ENCODE measurements at regions not wholly inside any gene's neighbourhood (a gene's known extent, or its start where the extent isn't known, plus 50 kb on each side); places are given as distances from the start of the nearest gene placed in this dataset.
"Not testable (repeated sequence)": the region's sequence is repeated elsewhere in the genome, so short reads cannot be mapped to it uniquely, and the experiment has no call there.

- no peaks in the 10 kb centered on the region for H3K27me3 ChIP-seq (ENCODE audit: insufficient read depth, low read depth)
- H3K4me1 ChIP-seq (ENCODE audit: low read depth, poor library complexity, severe bottlenecking) = no peaks in the 10 kb centered on the region
- no peak overlapping the region for H3K9ac ChIP-seq
- H4K20me1 ChIP-seq (ENCODE audit: insufficient read depth) = no peaks in the 10 kb centered on the region
- H3K27ac ChIP-seq = no peak overlapping the region
- no peak overlapping the region for H2AFZ ChIP-seq (ENCODE audit: low read depth)
- H3K4me2 ChIP-seq = no peak overlapping the region
- H3K79me2 ChIP-seq (ENCODE audit: insufficient read depth, low read depth) = no peaks in the 10 kb centered on the region
- H3K36me3 ChIP-seq (ENCODE audit: insufficient read depth) = no peaks in the 10 kb centered on the region
- no peak for TF ChIP-seq CTCF (conservative IDR thresholded peaks at IDR 0.05; ENCODE audit: low read depth, low read length)
- H3K4me3 ChIP-seq (IDR thresholded peaks at IDR 0.05; ENCODE audit: insufficient read depth, low read depth, low read length) = no peak overlapping the region
These were observed 1086.9 kb downstream of the TMEM121 start for GRCh38 chr14:106613256-106613655.

GRCh38 chr14:106618471-106618951 is 1092.1 kb downstream of the TMEM121 start:
- not testable (repeated sequence) for H4K20me1 ChIP-seq (ENCODE audit: insufficient read depth); H3K4me3 ChIP-seq (IDR thresholded peaks at IDR 0.05; ENCODE audit: insufficient read depth, low read depth, low read length); H3K4me2 ChIP-seq; H3K27ac ChIP-seq; H3K4me1 ChIP-seq (ENCODE audit: low read depth, poor library complexity, severe bottlenecking); H3K27me3 ChIP-seq (ENCODE audit: insufficient read depth, low read depth); H3K79me2 ChIP-seq (ENCODE audit: insufficient read depth, low read depth); H3K36me3 ChIP-seq (ENCODE audit: insufficient read depth); H3K9ac ChIP-seq
- peak overlapping the region; percentile 30; the same call in 1 of the 2 replicates for H2AFZ ChIP-seq (ENCODE audit: low read depth)
- TF ChIP-seq CTCF (conservative IDR thresholded peaks at IDR 0.05; ENCODE audit: low read depth, low read length) = peak; percentile 89

- Histone ChIP-seq H3K79me2 (ENCODE audit: insufficient read depth, low read depth) (no peaks in the 10 kb centered on the region), H3K4me3 (IDR thresholded peaks at IDR 0.05; ENCODE audit: insufficient read depth, low read depth, low read length) (no peak overlapping the region), H2AFZ (ENCODE audit: low read depth) (no peak overlapping the region), H3K27ac (no peak overlapping the region), H4K20me1 (ENCODE audit: insufficient read depth) (no peaks in the 10 kb centered on the region), H3K4me1 (ENCODE audit: low read depth, poor library complexity, severe bottlenecking) (no peaks in the 10 kb centered on the region), H3K4me2 (no peak overlapping the region), H3K9ac (no peak overlapping the region), H3K36me3 (ENCODE audit: insufficient read depth) (no peaks in the 10 kb centered on the region), H3K27me3 (ENCODE audit: insufficient read depth, low read depth) (no peaks in the 10 kb centered on the region)
- TF ChIP-seq CTCF (conservative IDR thresholded peaks at IDR 0.05; ENCODE audit: low read depth, low read length) = no peak
These were observed 1093.2 kb downstream of the TMEM121 start for GRCh38 chr14:106619606-106620005.

GRCh38 chr14:106620368-106620767 is 1094.0 kb downstream of the TMEM121 start:
- Histone ChIP-seq H3K27ac (no peak overlapping the region), H3K79me2 (ENCODE audit: insufficient read depth, low read depth) (no peaks in the 10 kb centered on the region), H3K4me2 (no peak overlapping the region), H3K9ac (no peak overlapping the region), H4K20me1 (ENCODE audit: insufficient read depth) (no peaks in the 10 kb centered on the region), H3K27me3 (ENCODE audit: insufficient read depth, low read depth) (no peaks in the 10 kb centered on the region), H3K4me3 (IDR thresholded peaks at IDR 0.05; ENCODE audit: insufficient read depth, low read depth, low read length) (no peak overlapping the region), H3K4me1 (ENCODE audit: low read depth, poor library complexity, severe bottlenecking) (peaks cover 5% of the 10 kb centered on the region), H2AFZ (ENCODE audit: low read depth) (no peak overlapping the region), H3K36me3 (ENCODE audit: insufficient read depth) (no peaks in the 10 kb centered on the region)
- no peak for TF ChIP-seq CTCF (conservative IDR thresholded peaks at IDR 0.05; ENCODE audit: low read depth, low read length)
